ENCODE measurements at regions not wholly inside any gene's neighbourhood (a gene's known extent, or its start where the extent isn't known, plus 50 kb on each side); places are given as distances from the start of the nearest gene placed in this dataset.

- TF ChIP-seq CTCF (IDR thresholded peaks at IDR 0.05; ENCODE audit: low read depth, low read length, poor library complexity, severe bottlenecking), result no peak
- no peak for TF ChIP-seq EZH2phosphoT487 (IDR thresholded peaks at IDR 0.05; ENCODE audit: borderline replicate concordance, low read length)
Measured at GRCh38 chr7:115559877-115560276, 470.7 kb downstream of the TFEC start.
